Stimulated activated naive CD4-positive, alpha-beta T cell treated with Interleukin-2 at 50 U/mL for 16 hours (primary cell): ENCODE measurements at regions not wholly inside any gene's neighbourhood (a gene's known extent, or its start where the extent isn't known, plus 50 kb on each side); places are given as distances from the start of the nearest gene placed in this dataset.

Experiments
- DNase-seq: peaks from one replicate; lab custom pipeline; 2025; lab: John Stamatoyannopoulos, UW

- DNase-seq: no peak
Measured at GRCh38 chr2:144156736-144157640, 362.9 kb downstream of the ZEB2 start.

- DNase-seq: no peak
Measured at GRCh38 chr2:144154205-144154604, 365.7 kb downstream of the ZEB2 start.

- DNase-seq: no peak
Measured at GRCh38 chr2:144152817-144153271, 367.1 kb downstream of the ZEB2 start.

- no peak for DNase-seq
Measured at GRCh38 chr2:144151851-144152250, 368.1 kb downstream of the ZEB2 start.

- no peak for DNase-seq
Measured at GRCh38 chr2:144151405-144151804, 368.5 kb downstream of the ZEB2 start.

GRCh38 chr2:144147356-144147755 is 372.6 kb downstream of the ZEB2 start:
- DNase-seq: no peak

GRCh38 chr2:144146876-144147275 is 373.0 kb downstream of the ZEB2 start:
- no peak for DNase-seq

- DNase-seq: no peak
Measured at GRCh38 chr2:144146076-144146475, 373.8 kb downstream of the ZEB2 start.

GRCh38 chr2:144143294-144144151 is 376.4 kb downstream of the ZEB2 start:
- no peak for DNase-seq

- no peak for DNase-seq
Measured at GRCh38 chr2:144140891-144141290, 379.0 kb downstream of the ZEB2 start.

- no peak for DNase-seq
Measured at GRCh38 chr2:144137705-144138428, 382.1 kb downstream of the ZEB2 start.

GRCh38 chr2:144137272-144137671 is 382.6 kb downstream of the ZEB2 start:
- DNase-seq: no peak

GRCh38 chr2:144136297-144137010 is 383.5 kb downstream of the ZEB2 start:
- DNase-seq: no peak

- DNase-seq: no peak
Measured at GRCh38 chr2:144133936-144134665, 385.8 kb downstream of the ZEB2 start.

GRCh38 chr2:144132357-144132756 is 387.6 kb downstream of the ZEB2 start:
- DNase-seq: no peak

GRCh38 chr2:144131042-144131441 is 388.9 kb downstream of the ZEB2 start:
- no peak for DNase-seq

- no peak for DNase-seq
Measured at GRCh38 chr2:144130551-144130950, 389.4 kb downstream of the ZEB2 start.

- no peak for DNase-seq
Measured at GRCh38 chr2:144128130-144128746, 391.7 kb downstream of the ZEB2 start.

- DNase-seq: no peak
Measured at GRCh38 chr2:144127693-144128092, 392.2 kb downstream of the ZEB2 start.

- DNase-seq: no peak
Measured at GRCh38 chr2:144126302-144126701, 393.6 kb downstream of the ZEB2 start.
